Transverse colon (tissue), 4 donors: ENCODE measurements at regions not wholly inside any gene's neighbourhood (a gene's known extent, or its start where the extent isn't known, plus 50 kb on each side); places are given as distances from the start of the nearest gene placed in this dataset.

Experiments used
- DNase-seq: peaks from one replicate; pipeline ENCODE4 v3.0.0-alpha.2; 2019
- H3K27ac ChIP-seq, 4 donors: fragments of 200-600 bp; sonication (generic); 2 replicates each; pipeline ENCODE4 v1.5.1; 2016 to 2018; ENCODE audit warnings: inconsistent platforms in 4 of 4
- H3K27me3 ChIP-seq: fragments of 200-600 bp; sonication (generic); 2 replicates; pipeline ENCODE4 v1.5.1; 2017; ENCODE audit warnings: inconsistent platforms
- H3K36me3 ChIP-seq, 4 donors: fragments of 200-600 bp; sonication (generic); 2 replicates each; pipeline ENCODE4 v1.5.1; 2017 to 2019; ENCODE audit warnings: inconsistent platforms in 4 of 4
- H3K4me1 ChIP-seq, 4 donors: fragments of 200-600 bp; sonication (generic); 2 replicates each; pipeline ENCODE4 v1.5.1; 2017 to 2020; ENCODE audit warnings: inconsistent platforms in 4 of 4
- H3K4me3 ChIP-seq, 4 donors: fragments of 200-600 bp; sonication (generic); 1 replicate in 1 of 4; 2 replicates in 3 of 4; pipeline versions ENCODE4 v1.5.1 to v1.6.1; 2017 to 2019; ENCODE audit warnings: inconsistent platforms in 4 of 4
- H3K9me3 ChIP-seq, 2 donors: fragments of 200-600 bp; sonication (generic); 2 replicates each; pipeline ENCODE4 v1.5.1; 2017 to 2019; ENCODE audit warnings: inconsistent platforms in 2 of 2
- EP300 ChIP-seq: sonication (generic); formaldehyde crosslinking; IDR thresholded peaks from one replicate; pipeline ENCODE4 v1.6.1; 2017; ENCODE audit warnings: antibody characterized with exemption, low read depth
- POLR2A ChIP-seq: fragments of 450-650 bp; IDR thresholded peaks from one replicate; pipeline ENCODE4 v1.6.1; 2016; ENCODE audit warnings: antibody characterized with exemption, mild to moderate bottlenecking, moderate library complexity
- POLR2AphosphoS5 ChIP-seq, 3 donors: sonication (generic); formaldehyde crosslinking; IDR thresholded peaks; one replicate each; pipeline ENCODE4 v1.6.1; 2016; ENCODE audit warnings: antibody characterized with exemption in 3 of 3
- WGBS, 2 donors: methylation state at CpG; one replicate each; pipeline ENCODE4 v1.1.5; 2018; ENCODE audit warnings: low coverage in 1 of 2; 5-methylcytosine and 5-hydroxymethylcytosine counted together
- in situ Hi-C, 4 donors: fragments of 200-750 bp; cut with MboI; loops; one replicate each; pipeline versions ENCODE4 v1.15.0 to v1.15.1; 2017; ENCODE audit warnings: low sequenced_read_pairs in 3 of 4, low pct_ligation_motif_present in 1 of 4, low pct_unique_long_range_greater_than_20kb in 1 of 4
- intact Hi-C: fragments of 100-400 bp; cut with DNase I; formaldehyde crosslinking; loops from one replicate; pipeline ENCODE4 v1.15.1; 2023; ENCODE audit warnings: low total_unique reads
- TF ChIP-seq, protein P1 (sequence below), 5 experiments: fragments of 200-600 bp in 3 of 5; fragments of 450-650 bp in 2 of 5; sonication (generic) in 3 of 5; IDR thresholded peaks; 1 replicate in 2 of 5; 2 replicates in 3 of 5; pipeline ENCODE4 v1.5.1; 2016 to 2017; ENCODE audit warnings: antibody characterized with exemption in 5 of 5, inconsistent platforms in 3 of 5, mild to moderate bottlenecking in 2 of 5, moderate library complexity in 1 of 5

DNA sequence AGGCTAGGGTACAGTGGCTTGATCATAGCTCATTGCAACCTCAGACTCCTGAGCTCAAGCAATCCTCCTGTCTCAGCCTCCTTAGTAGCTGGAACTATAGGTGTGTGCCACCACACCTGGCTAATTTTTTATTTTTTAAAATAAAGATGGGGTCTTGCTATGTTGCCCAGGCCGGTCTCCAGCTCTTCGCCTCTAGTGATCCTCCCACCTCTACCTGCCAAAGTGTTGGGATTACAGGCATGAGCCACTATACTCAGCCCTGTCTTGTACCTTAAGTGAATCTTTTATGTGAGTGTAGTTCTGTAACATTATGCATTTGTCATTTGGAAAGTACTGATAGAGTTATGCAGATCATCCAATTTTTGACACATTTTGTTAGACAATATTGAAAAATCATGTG, 66.9 kb upstream of the C15orf39 start:
- Histone ChIP-seq H3K9me3 (no peaks in the 10 kb centered on the region), H3K27ac (no peak overlapping the region), H3K27me3 (no peaks in the 10 kb centered on the region), H3K4me1 (no peaks in the 10 kb centered on the region), H3K4me3 (no peak overlapping the region), H3K36me3 (no peaks in the 10 kb centered on the region)
- TF ChIP-seq POLR2A = no peak
- TF ChIP-seq, protein P1, sequence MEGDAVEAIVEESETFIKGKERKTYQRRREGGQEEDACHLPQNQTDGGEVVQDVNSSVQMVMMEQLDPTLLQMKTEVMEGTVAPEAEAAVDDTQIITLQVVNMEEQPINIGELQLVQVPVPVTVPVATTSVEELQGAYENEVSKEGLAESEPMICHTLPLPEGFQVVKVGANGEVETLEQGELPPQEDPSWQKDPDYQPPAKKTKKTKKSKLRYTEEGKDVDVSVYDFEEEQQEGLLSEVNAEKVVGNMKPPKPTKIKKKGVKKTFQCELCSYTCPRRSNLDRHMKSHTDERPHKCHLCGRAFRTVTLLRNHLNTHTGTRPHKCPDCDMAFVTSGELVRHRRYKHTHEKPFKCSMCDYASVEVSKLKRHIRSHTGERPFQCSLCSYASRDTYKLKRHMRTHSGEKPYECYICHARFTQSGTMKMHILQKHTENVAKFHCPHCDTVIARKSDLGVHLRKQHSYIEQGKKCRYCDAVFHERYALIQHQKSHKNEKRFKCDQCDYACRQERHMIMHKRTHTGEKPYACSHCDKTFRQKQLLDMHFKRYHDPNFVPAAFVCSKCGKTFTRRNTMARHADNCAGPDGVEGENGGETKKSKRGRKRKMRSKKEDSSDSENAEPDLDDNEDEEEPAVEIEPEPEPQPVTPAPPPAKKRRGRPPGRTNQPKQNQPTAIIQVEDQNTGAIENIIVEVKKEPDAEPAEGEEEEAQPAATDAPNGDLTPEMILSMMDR (IDR thresholded peaks at IDR 0.05) = no peak
- no peak for TF ChIP-seq POLR2AphosphoS5 (IDR thresholded peaks at IDR 0.05)
- TF ChIP-seq EP300 = no peak
- 83 to 98% methylated on average over 2 of the region's 2 CpGs for WGBS, 2 donors
- in situ Hi-C loops = no loop called here
- intact Hi-C loops = no loop called here
- DNase-seq = no peak

DNA sequence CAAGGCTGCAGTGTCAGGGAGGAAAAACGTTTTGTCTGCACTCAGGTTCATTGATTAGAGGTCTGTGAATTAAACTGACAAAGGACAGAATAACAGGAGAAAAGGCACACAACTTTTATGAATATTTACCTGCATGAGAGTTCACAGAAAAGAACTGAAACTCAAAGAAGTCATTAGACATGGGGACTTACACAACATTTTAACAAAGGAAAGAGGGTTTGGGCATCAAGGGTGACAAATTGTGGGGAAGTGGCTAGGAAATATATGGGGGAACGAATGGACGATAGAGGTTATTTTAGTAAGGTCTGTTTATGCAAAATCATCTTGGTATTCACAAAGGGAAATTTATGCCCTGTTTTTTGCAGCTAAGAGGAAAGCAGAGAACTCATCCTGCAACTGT, 65.6 kb upstream of the C15orf39 start:
- DNase-seq = no peak
- Histone ChIP-seq H3K9me3 (peaks cover 0 to under 1% of the 10 kb centered on the region in 2 donors), H3K27me3 (no peaks in the 10 kb centered on the region), H3K4me1 (no peaks in the 10 kb centered on the region), H3K27ac (no peak overlapping the region), H3K4me3 (no peak overlapping the region), H3K36me3 (no peaks in the 10 kb centered on the region)
- WGBS, 2 donors = 43 to 65% methylated on average over 3 of the region's 3 CpGs
- intact Hi-C loops (no loop called here), in situ Hi-C loops (no loop called here)
- TF ChIP-seq POLR2A = no peak
- no peak for TF ChIP-seq EP300
- TF ChIP-seq, protein P1 (IDR thresholded peaks at IDR 0.05) = no peak
- TF ChIP-seq POLR2AphosphoS5 (IDR thresholded peaks at IDR 0.05) = no peak

- no peak overlapping the region for H3K4me3 ChIP-seq
- H3K36me3 ChIP-seq = no peaks in the 10 kb centered on the region
- H3K4me1 ChIP-seq = no peaks in the 10 kb centered on the region
- intact Hi-C loops = no loop called here
- no peak for DNase-seq
- no peak overlapping the region for H3K27ac ChIP-seq
- H3K27me3 ChIP-seq = no peaks in the 10 kb centered on the region
- no peak for TF ChIP-seq EP300
- TF ChIP-seq POLR2AphosphoS5 (IDR thresholded peaks at IDR 0.05) = no peak
- TF ChIP-seq POLR2A = no peak
- TF ChIP-seq, protein P1 (IDR thresholded peaks at IDR 0.05) = no peak
- peaks cover 0 to 6% of the 10 kb centered on the region in 2 donors for H3K9me3 ChIP-seq
- WGBS, 2 donors = 95% methylated on average over 2 of the region's 2 CpGs; no CpG with 5 or more reads in 1 of the 2 donors
- in situ Hi-C loops = no loop called here
Measured at GRCh38 chr15:75136758-75137157, 64.9 kb upstream of the C15orf39 start.

DNA sequence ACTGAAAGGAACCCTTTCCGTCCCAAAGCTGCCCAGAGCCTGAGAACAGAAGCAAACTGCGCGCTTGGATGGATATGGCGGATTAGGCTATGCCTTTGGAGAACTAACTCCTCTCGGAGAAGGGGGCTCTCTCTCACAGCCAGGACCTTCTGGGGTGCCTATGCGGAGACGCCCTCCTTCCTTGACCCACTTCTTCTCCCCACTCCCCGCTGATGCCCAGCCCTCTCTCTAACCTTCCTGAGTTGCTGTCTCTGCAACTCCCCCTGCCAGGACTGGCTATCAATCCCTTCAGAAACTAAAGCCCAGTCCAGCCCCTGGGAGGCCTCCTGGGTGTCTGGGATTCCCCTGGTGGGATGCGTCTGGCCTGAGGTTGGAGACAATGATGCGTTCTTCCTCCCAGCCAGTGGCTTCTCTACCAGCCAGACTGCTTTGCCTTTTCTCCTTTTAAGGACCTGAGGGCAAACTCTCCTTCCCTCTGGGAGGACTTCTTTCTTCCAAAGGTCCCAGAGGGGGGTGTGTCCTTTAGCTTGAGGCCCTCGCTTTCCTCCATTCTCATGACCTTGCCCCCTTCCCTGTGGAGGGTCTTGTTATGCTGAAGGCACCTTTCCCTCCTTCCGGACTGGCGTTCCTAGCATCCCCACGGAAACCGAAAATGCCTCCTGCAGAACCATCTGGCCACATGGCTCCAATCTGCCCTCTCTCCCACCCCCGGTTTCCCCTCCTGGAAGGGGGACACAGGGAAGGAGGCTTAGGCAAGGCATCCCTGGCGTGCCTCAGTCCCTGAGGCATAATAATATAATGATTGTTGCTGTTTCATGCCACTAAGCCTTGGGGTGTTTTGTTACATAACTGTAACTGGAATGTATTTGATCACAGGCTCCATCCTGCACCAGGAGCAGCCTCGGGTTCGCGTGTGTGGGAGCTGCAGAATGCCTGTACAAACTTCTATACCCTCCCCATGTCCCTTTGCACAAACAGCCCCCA, 63.4 kb upstream of the C15orf39 start:
- H3K27ac ChIP-seq = no peak overlapping the region
- TF ChIP-seq EP300 (no peak), POLR2A (no peak), POLR2AphosphoS5 (IDR thresholded peaks at IDR 0.05) (no peak)
- TF ChIP-seq, protein P1 (IDR thresholded peaks at IDR 0.05) = no peak
- no peak for DNase-seq
- in situ Hi-C loops = no loop called here
- H3K4me1 ChIP-seq = no peaks in the 10 kb centered on the region
- H3K9me3 ChIP-seq = peaks cover 12 to 20% of the 10 kb centered on the region in 2 donors
- 79 to 87% methylated on average over 7 to 20 of the region's 20 CpGs for WGBS, 2 donors
- no peak overlapping the region for H3K4me3 ChIP-seq
- intact Hi-C loops = no loop called here
- no peaks in the 10 kb centered on the region for H3K27me3 ChIP-seq
- H3K36me3 ChIP-seq = no peaks in the 10 kb centered on the region
